ENCODE measurements at regions not wholly inside any gene's neighbourhood (a gene's known extent, or its start where the extent isn't known, plus 50 kb on each side); places are given as distances from the start of the nearest gene placed in this dataset.
"Not testable (repeated sequence)": the region's sequence is repeated elsewhere in the genome, so short reads cannot be mapped to it uniquely, and the experiment has no call there.

- no peak overlapping the region for H3K4me3 ChIP-seq (ENCODE audit: low read depth in 1 of 3, low read length in 3 of 3)
- H3K27me3 ChIP-seq (ENCODE audit: control insufficient read depth in 4 of 4, insufficient read depth in 4 of 4, low read length in 3 of 4): no peaks in the 10 kb centered on the region
- no peak overlapping the region for H3K9ac ChIP-seq (ENCODE audit: low read depth in 1 of 2, low read length in 2 of 2)
- peaks cover 0 to 3% (median 0%) of the 10 kb centered on the region in 4 donors for H3K4me1 ChIP-seq (ENCODE audit: control insufficient read depth in 4 of 4, insufficient read depth in 4 of 4, low read length in 3 of 4)
- no peak overlapping the region for H3K27ac ChIP-seq (ENCODE audit: low read depth in 1 of 2, low read length in 2 of 2)
- TF ChIP-seq HNF4A (conservative IDR thresholded peaks at IDR 0.05) (no peak), ZBTB33 (IDR thresholded peaks at IDR 0.05) (no peak), ATF3 (IDR thresholded peaks at IDR 0.05) (no peak), MAX (IDR thresholded peaks at IDR 0.05) (no peak), NR2F2 (IDR thresholded peaks at IDR 0.05) (no peak), RXRA (IDR thresholded peaks at IDR 0.05) (no peak), RAD21 (IDR thresholded peaks at IDR 0.05) (no peak), HNF4G (IDR thresholded peaks at IDR 0.05) (no peak), CTCF (IDR thresholded peaks at IDR 0.05; ENCODE audit: low read depth, low read length, missing input control) (no peak), SP1 (IDR thresholded peaks at IDR 0.05) (no peak), EGR1 (IDR thresholded peaks at IDR 0.05; ENCODE audit: low read depth in 2 of 2) (no peak), REST (IDR thresholded peaks at IDR 0.05) (no peak), TAF1 (conservative IDR thresholded peaks at IDR 0.05) (no peak)
- no peaks in the 10 kb centered on the region for H3K9me3 ChIP-seq (ENCODE audit: control insufficient read depth in 4 of 4, low read length in 3 of 4)
- WGBS: 87% methylated on average over 11 of the region's 11 CpGs
- H3K36me3 ChIP-seq (ENCODE audit: control insufficient read depth in 4 of 4, insufficient read depth in 3 of 4, low read depth in 1 of 4, low read length in 3 of 4): no peaks in the 10 kb centered on the region
- DNase-seq (ENCODE audit: low spot score): no peak
These were observed 96.5 kb upstream of the SLC25A48 start for GRCh38 chr5:135737701-135738563.

- not testable (repeated sequence) for H3K27ac ChIP-seq (ENCODE audit: low read depth in 1 of 2, low read length in 2 of 2); H3K4me1 ChIP-seq (ENCODE audit: control insufficient read depth in 4 of 4, insufficient read depth in 4 of 4, low read length in 3 of 4); H3K9me3 ChIP-seq (ENCODE audit: control insufficient read depth in 4 of 4, low read length in 3 of 4); H3K4me3 ChIP-seq (ENCODE audit: low read depth in 1 of 3, low read length in 3 of 3); H3K9ac ChIP-seq (ENCODE audit: low read depth in 1 of 2, low read length in 2 of 2); H3K27me3 ChIP-seq (ENCODE audit: control insufficient read depth in 4 of 4, insufficient read depth in 4 of 4, low read length in 3 of 4); H3K36me3 ChIP-seq (ENCODE audit: control insufficient read depth in 4 of 4, insufficient read depth in 3 of 4, low read depth in 1 of 4, low read length in 3 of 4); DNase-seq (ENCODE audit: low spot score)
- WGBS: 70% methylated on average over 9 of the region's 9 CpGs
These were observed 97.5 kb upstream of the SLC25A48 start for GRCh38 chr5:135736952-135737351.

Measured in liver (tissue), 8 donors.